AML-193 (cell line): ENCODE measurements at regions not wholly inside any gene's neighbourhood (a gene's known extent, or its start where the extent isn't known, plus 50 kb on each side); places are given as distances from the start of the nearest gene placed in this dataset.
"Not testable (repeated sequence)": the region's sequence is repeated elsewhere in the genome, so short reads cannot be mapped to it uniquely, and the experiment has no call there.

Experiments
- DNase-seq, 2 experiments: peaks; one replicate each; lab custom pipeline; 2025; lab: John Stamatoyannopoulos, UW

DNA sequence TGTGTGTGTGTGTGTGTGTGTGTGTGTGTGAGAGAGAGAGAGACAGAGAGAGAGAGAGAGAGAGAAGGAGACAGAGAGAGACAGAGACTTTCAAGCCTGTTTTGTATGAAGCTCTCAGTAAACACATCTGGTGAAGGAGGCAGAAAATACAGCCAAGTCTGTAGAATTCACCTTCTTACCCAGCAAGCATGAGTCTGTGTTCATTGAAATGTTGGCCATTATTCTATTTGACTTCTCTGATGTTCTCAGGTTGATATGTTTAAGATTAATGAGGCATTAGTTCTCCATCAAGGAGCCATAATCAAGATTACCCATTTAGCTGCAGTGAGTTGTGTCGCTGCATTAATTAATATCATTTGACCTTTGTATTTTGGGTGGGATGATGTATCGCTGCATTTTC lies 895.8 kb upstream of the EEF2KMT start:
- DNase-seq: no peak

DNA sequence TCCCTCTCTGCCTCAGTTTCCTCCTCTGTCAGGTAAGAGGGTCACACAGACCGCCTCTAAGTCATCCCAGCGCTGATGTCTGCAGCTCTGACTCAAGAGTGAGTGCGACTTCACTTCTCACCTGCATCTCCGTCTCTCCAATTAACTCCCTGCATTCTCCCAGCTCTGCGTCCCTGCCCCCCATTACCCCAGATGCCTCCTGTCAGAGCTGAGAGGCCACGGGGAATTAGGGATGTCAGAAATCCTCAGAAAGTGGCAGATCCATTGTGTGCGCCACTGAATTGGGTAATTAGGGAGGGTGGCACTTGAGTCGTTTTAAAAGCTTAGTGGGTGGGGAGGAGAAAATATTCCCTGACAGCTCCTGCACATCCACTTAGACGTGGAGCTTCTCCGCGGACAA lies 885.4 kb upstream of the EEF2KMT start:
- DNase-seq: no peak

DNA sequence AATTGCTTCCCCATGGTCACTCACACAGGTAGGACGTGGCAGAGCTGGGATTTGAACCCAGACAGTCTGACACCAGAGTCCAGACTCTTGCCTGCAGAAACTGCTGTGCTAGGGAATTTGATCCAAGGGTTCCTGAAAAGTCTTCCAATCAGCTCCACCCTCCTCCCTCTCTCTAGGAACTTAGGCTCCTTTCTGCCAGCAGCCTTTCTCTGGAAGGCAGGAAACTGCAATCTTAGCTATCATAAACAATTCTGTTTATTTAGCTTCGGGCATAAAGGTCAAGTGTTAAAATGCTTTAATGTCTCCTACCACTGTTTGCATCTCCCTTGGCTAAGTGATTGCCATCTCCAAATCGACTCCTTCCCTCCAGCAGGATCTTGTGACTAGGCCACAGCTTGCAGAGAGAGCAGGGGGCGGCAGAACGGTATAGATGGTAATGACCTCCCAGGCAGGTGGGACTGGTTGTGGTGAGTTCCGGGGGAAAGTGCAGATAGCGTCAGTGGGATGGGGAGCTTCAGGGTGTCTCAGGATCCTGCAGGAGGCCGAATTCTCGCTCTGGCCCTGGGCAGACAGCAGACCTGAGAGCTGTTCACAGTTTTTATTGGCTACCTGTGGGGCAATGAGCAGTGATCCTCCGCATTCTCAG lies 882.4 kb upstream of the EEF2KMT start:
- no peak for DNase-seq

DNA sequence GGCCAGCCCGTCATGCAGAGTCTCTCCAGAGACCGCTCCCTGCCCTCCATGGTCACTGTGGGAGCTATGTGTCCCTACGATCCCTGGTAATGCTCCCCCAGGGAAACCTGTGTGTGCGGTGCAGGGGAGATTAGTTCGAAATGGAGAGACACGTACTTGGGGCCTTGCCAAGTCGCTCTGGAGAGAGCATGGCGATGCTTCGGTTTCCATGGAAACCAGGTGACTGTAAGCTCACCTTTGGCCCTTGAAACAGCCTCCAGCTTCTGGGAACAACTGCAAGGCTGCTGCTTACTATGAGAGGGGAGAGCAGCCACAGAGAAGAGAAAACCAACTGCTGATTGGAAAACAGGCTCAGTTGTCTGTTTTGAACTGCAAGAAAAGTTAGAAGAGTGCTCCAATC lies 879.7 kb upstream of the EEF2KMT start:
- DNase-seq: no peak

DNA sequence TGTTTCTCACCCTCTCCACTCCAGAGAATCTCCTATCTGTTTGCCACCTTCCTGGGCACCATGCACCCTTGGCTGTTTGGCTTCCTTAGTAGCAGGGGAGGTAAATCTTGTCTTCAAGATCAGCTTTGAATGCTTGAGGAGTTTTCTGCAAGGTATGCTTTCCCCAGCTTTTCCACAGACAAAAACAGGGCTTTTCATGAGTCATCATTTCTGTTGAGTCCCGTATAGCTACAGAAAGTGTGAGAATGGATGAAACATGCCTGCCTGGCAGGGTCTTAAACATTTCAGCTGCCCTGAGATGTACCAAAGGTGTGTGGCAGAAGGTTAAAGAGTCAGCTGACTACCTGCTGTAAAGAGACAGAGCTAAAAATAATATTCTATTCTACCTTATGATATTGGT lies 875.2 kb upstream of the EEF2KMT start:
- DNase-seq: no peak

DNA sequence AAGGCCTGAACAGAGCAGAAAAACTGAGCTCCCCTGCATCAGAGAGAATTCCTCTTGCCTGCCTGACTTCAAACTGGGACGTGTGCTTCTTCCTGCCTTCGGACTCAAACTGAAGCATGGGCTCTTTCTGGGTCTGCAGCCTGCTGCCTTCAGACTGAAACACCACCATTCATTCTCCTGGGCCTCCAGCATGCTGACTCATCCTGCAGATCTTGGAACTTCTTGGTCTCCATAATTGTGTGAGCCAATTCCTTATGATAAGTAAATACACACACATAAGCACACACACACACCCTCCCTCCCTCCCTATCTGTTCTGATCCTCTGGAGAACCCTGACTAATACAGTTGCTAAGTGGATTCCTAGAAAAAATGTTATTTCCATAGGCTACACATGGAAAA lies 874.3 kb upstream of the EEF2KMT start:
- no peak for DNase-seq

DNA sequence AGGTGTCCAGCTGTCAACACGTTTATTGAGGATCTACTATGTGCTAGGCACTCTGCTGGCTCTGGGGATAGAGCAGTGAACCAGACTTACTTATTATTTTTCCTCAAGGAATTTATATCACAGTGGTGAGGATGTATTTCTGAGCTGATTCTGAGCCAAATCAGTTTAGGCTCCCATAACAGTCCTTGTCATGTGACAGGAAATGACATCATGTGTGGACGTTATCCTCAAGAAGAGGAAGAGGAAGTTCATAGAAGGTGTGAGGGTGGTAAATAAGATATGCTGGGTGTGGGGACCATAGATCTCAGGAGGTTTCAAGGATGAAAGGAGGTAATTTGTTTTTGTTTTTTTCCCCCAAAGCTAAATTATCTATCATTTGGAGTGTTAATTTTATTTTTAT lies 873.5 kb upstream of the EEF2KMT start:
- no peak for DNase-seq

DNA sequence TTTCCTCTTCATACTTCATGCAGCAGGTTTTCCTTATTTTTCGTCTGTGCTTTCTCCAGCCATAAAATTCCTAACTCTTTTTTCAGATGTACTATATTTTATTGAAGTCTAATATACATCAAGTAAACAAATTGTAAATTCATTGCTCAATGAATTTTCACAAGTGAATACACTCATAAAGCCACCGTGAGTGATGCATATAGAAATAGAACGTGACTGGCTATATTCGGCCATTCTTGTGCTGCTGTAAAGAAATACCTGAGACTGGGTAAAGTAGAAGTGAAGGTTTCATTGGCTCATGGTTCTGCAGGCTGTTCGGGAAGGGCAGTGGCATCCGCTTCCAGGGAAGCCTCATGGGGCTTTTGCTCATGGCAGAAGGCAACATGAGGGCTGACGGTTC lies 868.4 kb upstream of the EEF2KMT start:
- no peak for DNase-seq

DNA sequence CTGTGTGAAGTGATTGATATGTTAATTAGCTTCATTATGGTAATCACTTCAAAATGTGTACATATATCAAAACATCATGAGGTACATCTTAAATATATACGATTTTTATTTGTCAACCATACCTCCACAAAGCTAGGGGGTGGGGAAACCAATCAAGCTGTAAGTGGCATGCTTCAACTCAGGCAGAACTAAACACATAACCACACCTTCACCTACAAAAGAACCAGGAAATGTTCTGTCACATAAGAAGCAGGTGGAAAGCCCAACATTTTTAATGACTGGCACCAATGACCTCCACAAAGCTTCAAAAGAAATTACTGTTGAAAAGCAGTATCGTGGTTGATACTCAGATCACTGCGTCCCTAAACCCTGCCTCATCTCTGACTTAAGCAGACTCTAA lies 867.7 kb upstream of the EEF2KMT start:
- no peak for DNase-seq

DNA sequence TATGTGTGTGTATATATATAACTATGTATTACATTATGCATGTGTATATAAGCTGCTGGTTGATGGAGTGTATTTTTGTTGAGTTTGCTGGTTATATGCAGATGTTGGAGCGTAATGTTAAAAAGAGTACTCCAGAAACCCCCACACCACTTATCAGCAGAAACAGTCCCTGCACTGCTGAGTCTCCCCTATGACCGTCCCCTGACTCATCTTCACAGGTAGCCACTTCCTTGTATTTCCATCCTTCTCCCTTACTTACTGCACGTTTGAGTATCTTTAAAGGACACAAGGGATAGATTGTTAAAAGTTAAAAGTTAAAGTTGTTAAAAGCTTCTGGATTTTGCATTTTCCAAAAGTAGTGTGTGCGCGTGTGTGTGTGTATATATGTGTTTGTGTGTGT lies 853.9 kb upstream of the EEF2KMT start:
- DNase-seq: no peak

DNA sequence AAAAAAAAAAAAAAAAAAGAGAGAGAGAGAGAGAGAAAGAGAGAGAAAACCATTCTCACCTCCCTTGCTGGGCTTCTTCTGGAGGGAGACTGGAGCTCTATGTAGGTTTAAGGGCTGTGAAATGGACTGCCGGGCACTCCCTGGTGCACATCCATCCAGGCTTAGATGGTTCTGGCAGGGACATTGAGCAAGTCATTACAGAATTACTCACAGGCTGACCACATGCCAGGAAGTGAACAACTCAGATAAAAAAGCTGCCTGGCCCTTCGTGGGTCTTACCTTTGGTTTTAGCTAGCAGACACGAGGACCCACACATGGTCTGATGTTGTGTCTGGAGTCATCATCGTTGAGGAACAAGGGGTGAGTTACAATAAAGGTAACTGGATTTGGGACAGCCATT lies 847.4 kb upstream of the EEF2KMT start:
- DNase-seq: no peak

DNA sequence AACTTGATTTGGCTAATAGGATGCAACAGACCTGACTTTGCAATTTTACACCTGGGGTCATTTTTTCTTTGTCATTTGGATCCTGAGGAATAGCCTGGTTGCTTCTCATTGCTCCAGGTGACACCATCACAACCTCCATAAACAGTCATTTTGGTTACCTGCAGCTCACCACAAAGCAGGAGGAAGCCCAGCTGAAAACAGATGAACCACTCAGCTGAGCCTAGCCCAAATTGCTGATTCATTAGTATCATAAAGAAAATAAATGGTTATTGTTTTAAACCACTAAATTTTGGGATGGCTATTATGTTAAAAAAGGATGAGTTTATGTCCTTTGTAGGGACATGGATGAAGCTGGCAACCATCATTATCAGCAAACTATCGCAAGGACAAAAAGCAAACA lies 841.0 kb upstream of the EEF2KMT start:
- no peak for DNase-seq

DNA sequence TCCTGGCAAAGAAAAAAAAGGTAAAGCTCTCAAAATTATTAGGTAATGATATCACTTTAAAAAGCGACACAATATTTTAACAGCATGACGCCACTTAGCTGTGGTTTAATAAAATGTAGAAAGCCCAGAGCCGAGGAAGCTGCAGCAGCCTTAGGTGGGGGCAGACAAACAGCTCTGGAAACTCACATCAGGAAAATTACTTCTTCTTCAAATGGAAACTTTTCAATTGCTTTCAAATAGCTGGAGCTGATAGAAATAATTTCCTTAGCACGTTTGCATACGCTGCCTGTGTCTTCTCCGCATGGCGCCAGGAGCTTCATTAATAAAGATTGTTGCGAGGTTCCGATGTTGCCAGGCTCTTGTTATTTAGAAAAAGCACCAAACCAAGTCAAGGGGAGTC lies 835.3 kb upstream of the EEF2KMT start:
- no peak for DNase-seq

DNA sequence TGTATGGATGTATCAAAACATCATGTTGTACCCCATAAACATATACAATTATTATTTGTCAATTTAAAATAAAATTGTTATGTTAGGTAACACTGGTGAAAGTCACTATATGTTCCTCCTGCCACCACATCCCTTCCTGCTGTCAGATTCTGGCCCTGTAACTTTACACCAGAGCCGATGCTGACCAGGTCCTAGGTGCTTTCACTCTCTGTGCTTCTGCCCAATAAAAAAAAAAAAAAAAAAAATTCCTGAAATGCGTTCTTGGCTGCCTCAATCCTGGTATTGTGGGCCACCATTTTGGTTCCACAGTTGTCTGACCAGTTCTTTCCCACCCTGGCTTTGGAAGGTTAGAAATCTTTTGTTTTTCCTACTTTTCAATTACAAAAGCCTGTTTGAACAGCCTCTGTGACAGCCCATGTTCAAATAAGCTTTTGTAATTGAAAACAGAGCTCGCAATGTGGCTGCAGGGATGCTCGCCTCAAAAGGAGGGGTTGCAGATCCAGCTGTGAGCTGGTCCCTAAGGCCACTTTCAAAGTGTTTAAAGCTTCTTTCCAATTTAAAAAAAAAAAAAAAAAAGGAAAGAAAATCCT lies 831.0 kb upstream of the EEF2KMT start:
- DNase-seq: no peak

DNA sequence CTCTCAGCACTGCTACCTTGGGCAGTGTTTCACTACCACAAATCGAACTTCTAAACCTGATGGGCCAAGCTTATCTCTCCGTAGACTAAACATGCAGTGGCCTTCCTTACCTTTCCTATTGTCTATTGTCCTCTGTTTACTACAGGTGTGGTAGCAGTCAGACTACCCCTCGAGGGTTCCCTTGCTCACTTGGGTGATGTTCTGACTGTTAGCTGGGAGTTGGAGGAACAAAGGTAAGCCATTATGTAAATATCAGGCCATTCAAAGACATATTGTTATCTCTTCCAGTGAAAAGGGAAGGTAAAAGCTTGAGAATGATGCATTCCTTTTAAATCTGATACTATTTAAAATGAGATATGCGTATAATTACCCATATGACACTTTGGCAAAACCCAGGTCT lies 828.3 kb upstream of the EEF2KMT start:
- no peak for DNase-seq

DNA sequence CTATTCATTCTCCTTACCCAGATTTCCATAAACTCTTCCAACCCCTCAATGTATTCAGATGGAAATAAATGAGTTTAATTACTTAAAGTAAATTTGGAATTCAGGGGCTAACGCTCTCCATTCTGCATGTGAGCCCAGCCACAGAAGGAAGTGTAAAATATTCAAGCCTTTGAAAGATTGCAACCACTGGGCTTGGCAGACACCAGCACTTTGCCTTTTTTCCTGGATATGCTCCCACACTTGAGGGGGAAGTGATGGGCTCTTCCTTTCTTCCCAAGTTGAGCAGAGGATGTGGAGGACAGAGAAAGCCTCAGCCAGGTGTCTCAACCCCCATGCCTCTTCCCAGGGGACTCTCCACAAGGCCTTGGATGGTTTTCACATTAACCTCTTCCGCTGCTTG lies 825.1 kb upstream of the EEF2KMT start:
- no peak for DNase-seq

DNA sequence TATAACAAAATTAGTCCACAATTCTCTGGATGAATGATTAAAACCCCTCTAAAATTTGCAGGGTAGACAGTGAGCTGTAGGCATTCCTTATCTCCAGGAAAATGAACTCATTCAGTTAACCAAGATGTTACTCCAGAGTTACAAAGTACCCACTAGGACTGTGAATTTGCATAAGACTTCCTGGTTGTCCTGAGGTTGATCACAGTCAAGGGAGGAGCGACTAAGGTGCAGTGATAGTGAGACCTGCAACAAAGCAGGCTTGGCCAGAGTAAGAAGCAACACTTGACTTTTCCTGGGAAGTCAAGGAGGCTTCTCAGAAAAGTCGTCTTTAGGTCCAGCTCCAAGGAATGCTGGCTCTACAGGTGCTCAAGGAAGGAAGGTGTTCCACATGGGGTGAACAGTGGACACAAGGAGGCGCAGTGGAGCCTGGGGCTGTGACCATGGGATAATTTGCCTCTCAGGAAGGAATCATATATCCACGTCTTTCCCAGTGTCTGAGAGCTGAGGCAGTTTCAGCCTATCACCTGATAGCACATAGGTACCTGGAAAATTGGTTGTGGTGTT lies 821.1 kb upstream of the EEF2KMT start:
- DNase-seq: no peak

DNA sequence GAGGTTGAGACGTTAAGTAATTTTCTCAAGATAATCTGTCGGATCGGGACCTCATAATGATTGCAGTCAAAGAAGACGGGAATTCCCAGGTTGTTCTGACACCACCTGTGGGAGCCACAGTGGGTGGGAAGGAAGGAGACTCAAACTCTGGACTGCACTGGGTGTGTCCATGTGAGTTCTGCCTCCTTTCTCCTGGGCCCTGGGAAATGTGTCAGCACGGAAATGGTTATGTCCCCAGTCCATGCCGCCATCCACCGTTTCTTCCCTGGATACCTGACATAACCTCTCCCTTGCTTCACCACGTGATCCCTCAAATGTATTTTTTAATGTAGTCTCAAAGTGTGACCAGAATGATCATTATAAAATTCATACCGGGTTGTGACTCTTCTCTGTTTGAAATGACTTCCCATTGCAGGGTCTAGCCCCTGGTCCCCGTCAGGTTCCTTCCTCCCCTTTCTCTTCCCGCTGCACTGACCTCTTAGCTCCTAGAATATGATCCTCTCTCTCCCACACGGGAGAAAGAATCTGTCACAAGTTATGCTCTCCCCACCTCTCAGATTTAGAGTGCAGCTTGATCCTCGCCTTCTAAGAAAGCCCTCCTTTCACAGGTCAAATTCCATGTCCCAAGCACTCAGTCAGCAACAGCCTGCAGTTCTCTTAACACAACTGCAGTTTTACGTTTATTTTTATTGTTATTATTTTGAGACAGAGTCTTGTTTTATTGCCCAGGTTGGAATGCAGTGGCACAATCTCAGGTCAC lies 820.0 kb upstream of the EEF2KMT start:
- DNase-seq: no peak

DNA sequence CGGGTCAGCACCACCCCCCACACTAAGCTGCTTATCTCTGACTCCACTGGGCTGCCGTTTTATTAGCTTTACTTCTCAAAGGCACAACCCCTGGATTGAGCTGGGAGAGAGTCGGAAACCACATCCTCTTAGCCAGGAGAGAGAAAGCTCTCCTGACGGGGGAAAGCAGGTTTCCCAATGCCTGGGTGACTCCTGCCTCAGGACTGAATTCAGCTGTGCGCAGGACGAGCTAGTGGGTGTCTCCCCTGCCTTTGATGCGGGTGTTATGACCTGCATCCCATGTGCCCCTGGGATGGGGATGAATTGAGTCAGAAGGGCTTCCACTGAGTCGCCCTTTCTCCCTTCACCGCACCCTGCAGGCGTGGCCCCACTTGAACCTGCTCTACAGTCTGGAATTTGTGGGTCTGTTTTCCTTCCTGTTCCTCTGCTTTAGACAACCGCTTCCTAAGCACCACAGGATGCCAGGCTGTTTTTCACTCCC lies 819.2 kb upstream of the EEF2KMT start:
- DNase-seq: no peak

DNA sequence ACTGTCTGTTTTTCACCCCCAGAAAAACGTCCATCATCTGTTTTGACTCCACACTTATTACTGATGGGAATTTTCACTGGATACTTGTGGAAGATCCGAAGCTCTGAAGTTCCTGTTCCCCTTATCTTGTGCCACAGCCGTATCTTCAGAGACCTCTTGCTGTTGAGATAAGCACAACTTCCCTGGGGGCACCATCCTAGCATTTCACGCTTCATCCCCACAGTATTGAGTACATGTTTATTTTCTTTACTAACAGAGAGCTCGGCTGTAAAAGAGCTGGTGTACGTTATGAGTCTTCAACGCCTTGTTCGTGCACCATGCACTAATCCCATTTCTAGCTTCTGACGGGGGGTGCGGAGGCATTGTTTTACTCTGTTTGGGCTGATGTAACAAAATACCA lies 813.6 kb upstream of the EEF2KMT start:
- DNase-seq: no peak

DNA sequence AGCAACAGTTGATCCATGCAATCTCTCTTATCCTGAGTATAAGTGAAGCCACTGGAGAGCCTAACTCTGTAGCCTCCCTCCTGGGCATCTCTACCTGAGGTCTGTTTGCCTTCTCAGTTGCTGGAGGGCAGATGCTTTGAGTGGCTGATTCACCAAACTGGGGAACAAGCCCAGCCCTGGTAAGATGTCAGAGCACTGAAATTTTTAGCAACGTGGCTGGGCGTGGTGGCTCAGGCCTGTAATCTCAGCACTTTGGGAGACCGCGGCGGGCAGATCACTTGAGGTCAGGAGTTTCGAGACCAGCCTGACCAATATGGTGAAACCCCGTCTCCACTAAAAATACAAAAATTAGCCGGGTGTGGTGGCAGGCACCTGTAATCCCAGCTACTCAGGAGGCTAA lies 812.0 kb upstream of the EEF2KMT start:
- DNase-seq: not testable (repeated sequence)

DNA sequence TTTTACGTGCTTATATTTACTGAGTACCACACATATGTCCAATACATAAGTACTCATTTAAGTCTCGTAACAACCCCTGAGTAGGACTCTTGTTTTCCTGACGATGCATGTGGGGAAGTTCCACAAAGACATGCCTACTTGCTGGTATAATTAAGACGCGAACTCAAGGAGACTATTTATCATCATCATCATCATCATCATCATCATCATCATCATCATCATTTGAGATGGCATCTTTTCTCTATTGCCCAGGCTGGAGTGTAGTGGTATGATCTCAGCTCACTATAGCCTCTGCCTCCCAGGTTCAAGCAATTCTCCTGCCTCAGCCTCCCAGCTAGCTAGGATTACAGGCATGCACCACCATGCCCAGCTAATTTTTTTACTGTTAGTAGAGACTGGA lies 809.9 kb upstream of the EEF2KMT start:
- DNase-seq: no peak

DNA sequence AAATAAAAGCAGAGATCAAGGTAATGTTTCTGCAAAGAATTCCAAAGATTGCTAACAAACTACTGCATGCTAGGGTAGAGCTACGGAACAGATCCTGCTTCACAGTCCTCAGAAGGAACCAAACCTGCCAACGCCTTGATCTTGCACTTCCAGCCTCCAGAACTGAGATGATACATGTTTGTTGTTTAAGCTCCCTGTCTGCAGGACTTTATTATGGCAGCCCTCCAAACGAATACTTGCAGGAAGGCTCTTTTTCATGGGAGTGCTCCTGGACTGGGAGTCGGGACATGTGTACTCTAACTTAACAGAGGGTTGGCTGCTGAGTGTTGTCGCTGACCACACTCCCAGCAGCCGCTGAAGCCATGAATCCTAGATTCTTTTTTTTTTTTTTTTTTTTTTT lies 808.8 kb upstream of the EEF2KMT start:
- no peak for DNase-seq
